HT1080 (cell line): ENCODE measurements at regions not wholly inside any gene's neighbourhood (a gene's known extent, or its start where the extent isn't known, plus 50 kb on each side); places are given as distances from the start of the nearest gene placed in this dataset.
A peak's percentile ranks its signal among the peaks of the same experiment; 100 is the strongest.
"Not testable (repeated sequence)": the region's sequence is repeated elsewhere in the genome, so short reads cannot be mapped to it uniquely, and the experiment has no call there.

Experiments
- DNase-seq: peaks from one replicate; pipeline ENCODE4 v3.0.0-alpha.2; 2015; ENCODE audit warnings: low read depth

DNA sequence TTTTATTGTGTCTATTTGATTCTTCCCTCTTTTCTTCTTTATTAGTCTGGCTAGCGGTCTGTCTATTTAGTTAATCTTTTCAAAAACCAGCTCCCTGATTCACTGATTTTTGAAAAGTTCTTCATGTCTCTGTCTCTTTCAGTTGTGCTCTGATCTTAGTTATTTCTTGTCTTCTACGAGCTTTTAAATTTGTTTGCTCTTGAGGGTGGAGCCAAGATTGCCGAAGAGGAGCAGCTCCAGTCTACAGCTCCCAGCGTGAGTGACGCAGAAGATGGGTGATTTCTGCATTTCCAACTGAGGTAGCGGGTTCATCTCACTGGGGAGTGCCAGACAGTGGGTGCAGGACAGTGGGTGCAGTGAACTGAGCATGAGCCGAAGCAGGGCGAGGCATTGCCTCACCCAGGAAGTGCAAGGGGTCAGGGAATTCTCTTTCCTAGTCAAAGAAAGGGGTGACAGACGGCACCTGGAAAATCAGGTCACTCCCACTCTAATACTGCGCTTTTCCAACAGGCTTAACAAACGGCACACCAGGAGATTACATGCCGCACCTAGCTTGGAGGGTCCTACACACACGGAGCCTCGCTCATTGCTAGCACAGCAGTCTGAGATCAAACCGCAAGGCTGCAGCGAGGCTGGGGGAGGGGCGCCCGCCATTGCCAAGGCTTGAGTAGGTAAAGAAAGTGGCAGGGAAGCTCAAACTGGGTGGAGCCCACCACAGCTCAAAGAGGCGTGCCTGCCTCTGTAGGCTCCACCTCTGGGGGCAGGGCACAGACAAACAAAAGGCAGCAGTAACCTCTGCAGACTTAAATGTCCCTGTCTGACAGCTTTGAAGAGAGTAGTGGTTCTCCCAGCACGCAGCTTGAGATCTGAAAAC is 220.6 kb upstream of the IRAK1BP1 start:
- not testable (repeated sequence) for DNase-seq

DNA sequence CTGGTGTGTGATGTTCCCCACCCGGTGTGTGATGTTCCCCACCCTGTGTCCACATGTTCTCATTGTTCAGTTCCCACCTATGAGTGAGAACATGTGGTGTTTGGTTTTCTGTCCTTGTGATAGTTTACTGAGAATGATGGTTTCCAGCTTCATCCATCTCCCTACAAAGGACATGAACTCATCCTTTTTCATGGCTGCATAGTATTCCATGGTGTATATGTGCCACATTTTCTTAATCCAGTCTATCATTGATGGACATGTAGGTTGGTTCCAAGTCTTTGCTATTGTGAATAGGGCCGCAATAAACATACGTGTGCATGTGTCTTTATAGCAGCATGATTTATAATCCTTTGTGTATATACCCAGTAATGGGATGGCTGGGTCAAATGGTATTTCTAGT is 201.5 kb upstream of the IRAK1BP1 start:
- DNase-seq = not testable (repeated sequence)

DNA sequence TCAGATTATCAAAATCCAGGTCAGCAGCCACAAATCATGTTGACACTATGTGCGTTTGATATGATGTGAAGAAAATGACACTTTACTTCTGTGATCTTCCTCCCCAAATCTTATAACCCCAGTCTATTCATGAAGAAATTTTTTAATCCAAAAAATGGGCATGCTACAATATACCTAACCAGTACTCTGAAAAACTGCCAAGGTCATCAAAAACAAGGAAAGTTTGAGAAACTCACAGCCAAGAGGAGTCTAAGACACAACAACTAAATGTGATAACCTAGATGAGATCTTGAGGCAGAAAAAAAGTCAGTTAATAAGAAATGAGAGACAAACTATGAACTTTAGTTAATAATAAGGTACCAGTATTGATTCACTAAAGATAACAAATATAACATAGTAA is 200.6 kb upstream of the IRAK1BP1 start:
- no peak for DNase-seq

DNA sequence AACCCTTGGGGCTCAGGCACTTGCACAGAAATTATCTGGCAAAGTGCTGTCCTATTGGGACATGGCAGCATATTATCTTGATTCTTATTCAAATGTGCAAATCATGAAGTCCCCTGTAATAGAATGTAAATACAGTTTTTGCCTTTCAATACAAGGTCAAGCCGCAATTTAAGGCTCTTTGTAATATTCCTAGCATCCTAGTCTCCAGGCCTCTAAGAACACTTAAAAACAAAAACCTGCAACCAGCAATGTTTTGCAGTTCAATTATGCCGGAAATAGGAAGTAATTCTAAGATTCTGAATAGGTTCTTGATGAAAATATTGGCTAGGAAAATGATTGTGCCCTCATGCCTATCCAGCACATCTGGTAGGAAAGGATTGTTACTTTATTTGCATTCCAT is 197.2 kb upstream of the IRAK1BP1 start:
- DNase-seq = no peak

DNA sequence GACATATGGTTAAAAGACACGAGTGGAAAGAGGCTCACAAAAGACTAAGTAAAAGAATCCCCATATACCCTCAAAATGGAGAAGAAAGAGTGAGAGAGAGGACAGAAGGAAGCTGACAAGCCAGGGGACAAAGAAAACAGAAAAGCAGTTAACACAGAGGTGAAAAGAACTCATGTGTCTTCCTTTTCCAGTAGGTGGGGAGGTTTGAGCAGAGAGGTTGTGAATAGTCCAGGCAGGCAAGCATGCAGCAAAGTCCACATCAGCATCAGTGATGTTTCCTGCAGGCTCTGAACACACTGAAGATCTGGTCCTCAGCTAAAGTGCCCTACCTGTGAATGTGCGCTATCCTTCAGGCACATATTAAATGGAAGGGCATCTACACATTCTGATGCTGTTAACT is 196.5 kb upstream of the IRAK1BP1 start:
- DNase-seq = no peak

DNA sequence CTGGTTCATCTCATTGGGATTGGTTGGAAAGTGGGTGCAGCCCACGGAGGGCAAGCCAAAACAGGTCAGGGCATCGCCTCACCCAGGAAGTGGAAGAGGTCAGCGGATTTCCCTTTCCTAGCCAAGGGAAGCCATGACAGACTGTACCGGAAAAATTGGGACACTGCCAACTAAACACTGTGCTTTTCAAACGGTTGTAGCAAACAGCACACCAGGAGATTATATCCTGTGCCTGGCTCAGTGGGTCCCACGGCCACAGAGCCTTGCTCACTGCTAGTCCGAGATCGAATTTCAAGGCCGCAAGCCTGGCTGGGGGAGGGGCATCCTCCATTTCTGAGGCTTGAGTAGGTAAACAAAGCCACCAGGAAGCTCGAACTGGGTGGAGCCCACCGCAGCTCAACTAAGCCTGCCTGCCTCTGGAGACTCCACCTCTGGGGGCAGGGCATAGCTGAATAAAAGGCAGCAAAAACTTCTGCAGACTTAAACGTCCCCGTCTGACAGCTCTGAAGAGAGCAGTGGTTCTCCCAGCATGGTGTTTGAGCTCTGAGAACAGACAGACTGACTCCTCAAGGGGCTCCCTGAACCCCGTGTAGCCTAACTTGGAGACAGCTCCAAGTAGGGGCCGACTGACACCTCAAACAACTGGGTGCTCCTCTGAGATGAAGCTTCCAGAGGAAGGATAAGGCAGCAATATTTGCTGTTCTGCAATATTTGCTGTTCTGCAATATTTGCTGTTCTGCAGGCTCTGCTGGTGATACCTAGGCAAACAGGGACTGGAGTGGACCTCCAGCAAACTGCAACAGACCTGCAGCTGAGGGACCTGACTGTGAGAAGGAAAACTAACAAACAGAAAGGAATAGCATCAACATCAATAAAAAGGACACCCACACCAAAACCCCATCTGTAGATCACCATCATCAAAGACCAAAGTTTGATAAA is 191.0 kb upstream of the IRAK1BP1 start:
- peak; percentile 11 for DNase-seq

DNA sequence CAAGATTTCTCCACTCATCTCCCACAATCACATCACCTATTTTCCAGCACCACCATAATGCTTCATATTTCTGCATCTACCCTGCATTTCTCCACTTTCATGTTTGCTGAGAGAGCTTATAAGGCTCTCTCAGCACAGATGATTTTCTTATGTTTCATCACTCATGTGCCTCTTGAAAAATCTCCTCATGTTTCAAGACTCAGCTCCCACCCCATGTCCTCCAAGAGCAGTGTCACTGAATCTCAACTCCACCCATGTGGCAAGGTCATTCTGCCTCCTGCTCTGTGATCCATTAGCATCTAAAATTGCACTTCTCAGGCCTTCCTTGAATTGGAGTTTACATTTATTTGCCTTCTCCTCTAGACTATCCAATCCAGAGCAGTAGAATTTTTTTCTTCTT is 178.7 kb upstream of the IRAK1BP1 start:
- DNase-seq = no peak

DNA sequence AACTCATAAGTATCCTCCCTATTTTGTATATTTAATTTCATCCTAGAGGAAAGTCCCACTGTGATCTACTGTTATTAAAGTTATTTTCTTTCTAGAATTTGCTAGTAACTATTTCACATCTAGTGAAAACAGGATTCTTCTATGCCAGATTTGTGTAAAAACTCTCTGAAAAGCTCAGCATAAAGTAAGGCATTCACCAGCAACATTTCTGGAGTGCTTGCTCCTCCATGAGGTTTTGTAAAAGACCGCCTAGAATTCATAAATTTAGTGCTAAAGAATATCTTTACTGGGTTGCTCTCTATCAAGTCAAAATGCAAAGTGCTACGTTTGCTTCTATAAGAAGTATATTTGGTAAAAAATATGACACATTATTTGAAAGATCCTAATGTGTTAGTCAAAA is 173.5 kb upstream of the IRAK1BP1 start:
- no peak for DNase-seq

GRCh38 chr6:78694628-78695027 is 172.7 kb upstream of the IRAK1BP1 start:
- not testable (repeated sequence) for DNase-seq

GRCh38 chr6:78700991-78701390 is 166.4 kb upstream of the IRAK1BP1 start:
- peak; percentile 22 for DNase-seq

GRCh38 chr6:78701407-78701806 is 165.9 kb upstream of the IRAK1BP1 start:
- DNase-seq = peak; percentile 86

- no peak for DNase-seq
These were observed 158.3 kb upstream of the IRAK1BP1 start for GRCh38 chr6:78709021-78709420.

GRCh38 chr6:78713564-78713963 is 153.8 kb upstream of the IRAK1BP1 start:
- no peak for DNase-seq

DNA sequence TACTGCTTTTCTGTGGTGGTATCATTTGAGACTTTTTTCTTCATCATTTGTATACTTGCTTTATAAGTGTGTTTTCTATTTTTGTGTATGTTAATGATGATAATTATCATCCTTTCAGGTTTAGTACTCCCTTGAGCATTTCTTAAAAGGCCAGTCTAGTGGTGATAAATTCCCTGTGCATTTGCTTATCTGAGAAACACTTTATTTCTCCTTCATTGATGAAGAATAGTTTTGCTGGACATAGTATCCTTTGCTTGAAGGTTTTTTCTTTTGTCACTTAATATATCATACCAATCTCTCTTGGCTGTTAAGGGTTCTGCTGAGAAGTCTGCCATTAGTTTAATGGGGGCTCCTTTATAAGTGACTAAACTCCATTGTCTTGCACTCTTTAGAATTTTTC is 123.2 kb upstream of the IRAK1BP1 start:
- DNase-seq = no peak

DNA sequence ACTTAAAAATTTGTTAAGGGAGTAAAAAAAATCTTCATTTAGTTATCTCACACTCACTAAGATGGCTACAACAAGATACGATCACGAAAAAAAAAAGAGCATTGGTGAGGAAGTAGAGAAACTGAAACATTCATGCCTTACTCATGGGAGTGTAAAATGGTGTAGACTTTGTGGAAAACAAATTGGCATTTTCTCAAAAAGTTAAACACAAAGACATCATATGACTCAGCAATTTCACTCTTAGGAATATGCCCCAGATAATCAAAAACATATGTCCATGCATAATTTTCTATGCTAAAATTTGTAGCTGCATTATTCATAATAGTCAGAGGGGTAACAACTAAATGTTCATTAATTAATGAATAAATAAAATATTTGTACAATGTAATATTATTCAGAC is 120.9 kb upstream of the IRAK1BP1 start:
- peak; percentile 17 for DNase-seq

DNA sequence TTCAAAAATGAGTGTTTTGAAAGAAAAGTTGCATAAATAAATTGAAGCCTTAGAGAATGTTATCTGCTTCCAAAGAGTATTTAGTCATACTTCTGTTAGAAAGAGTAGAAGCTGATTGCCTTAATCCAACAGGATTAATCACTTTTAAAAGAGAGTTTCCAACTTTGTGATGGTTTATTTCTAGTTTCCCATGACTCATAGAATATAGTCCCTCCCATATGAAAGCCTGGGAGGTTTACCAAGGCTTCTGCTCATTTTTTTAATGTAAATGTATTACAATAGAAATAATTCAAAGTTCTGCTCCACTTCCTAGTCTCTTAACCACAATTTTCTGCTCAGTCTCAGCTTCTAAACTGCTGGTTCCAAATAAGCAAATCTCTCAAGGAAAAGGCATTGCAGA is 118.0 kb upstream of the IRAK1BP1 start:
- peak; percentile 29 for DNase-seq

DNA sequence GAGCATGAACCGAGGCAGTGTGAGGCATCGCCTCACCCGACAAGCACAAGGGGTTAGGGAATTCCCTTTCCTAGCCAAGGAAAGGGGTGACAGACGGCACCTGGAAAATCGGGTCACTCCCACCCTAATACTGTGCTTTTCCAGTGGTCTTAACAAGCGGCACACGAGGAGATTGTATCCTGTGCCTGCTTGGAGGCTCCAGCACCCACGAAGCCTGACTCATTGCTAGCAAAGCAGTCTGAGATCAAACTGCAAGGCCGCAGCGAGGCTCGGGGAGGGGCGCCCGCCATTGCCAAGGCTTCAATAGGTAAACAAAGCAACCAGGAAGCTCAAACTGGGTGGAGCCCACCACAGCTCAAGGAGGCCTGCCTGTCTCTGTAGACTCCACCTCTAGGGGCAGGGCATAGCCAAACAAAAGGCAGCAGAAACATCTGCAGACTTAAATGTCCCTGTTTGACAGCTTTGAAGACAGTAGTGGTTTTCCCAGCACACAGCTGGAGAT is 109.0 kb upstream of the IRAK1BP1 start:
- peak; percentile 46 for DNase-seq

DNA sequence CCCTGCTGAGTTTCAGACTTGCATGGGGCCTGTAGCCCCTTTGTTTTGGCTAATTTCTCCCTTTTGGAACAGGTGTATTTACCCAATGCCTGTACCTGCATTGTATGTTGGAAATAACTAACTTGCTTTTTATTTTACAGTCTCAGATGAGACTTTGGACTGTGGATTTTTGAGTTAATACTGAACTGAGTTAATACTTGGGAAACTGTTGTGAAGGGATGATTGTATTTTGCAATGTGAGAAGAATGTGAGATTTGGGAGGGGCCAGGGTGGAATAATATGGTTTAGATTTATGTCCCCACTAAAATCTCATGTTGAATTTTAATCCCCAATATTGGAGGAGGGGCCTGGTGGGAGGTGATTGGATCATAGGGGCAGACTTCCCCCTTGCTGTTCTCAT is 99.1 kb upstream of the IRAK1BP1 start:
- DNase-seq = no peak

GRCh38 chr6:78770765-78771164 is 96.6 kb upstream of the IRAK1BP1 start:
- DNase-seq = no peak

GRCh38 chr6:78771586-78771985 is 95.8 kb upstream of the IRAK1BP1 start:
- no peak for DNase-seq

- peak; percentile 8 for DNase-seq
These were observed 86.3 kb upstream of the IRAK1BP1 start for GRCh38 chr6:78781001-78781400.

GRCh38 chr6:78783366-78783765 is 84.0 kb upstream of the IRAK1BP1 start:
- not testable (repeated sequence) for DNase-seq
